ENCODE measurements at regions not wholly inside any gene's neighbourhood (a gene's known extent, or its start where the extent isn't known, plus 50 kb on each side); places are given as distances from the start of the nearest gene placed in this dataset.

- Histone ChIP-seq H3K4me3 (ENCODE audit: low read depth in 1 of 3, low read length in 3 of 3) (no peak overlapping the region), H3K36me3 (ENCODE audit: control insufficient read depth in 4 of 4, insufficient read depth in 3 of 4, low read depth in 1 of 4, low read length in 3 of 4) (no peaks in the 10 kb centered on the region), H3K27me3 (ENCODE audit: control insufficient read depth in 4 of 4, insufficient read depth in 4 of 4, low read length in 3 of 4) (no peaks in the 10 kb centered on the region), H3K27ac (ENCODE audit: low read depth in 1 of 2, low read length in 2 of 2) (no peak overlapping the region), H3K4me1 (ENCODE audit: control insufficient read depth in 4 of 4, insufficient read depth in 4 of 4, low read length in 3 of 4) (no peaks in the 10 kb centered on the region), H3K9me3 (ENCODE audit: control insufficient read depth in 4 of 4, low read length in 3 of 4) (no peaks in the 10 kb centered on the region), H3K9ac (ENCODE audit: low read depth in 1 of 2, low read length in 2 of 2) (no peak overlapping the region)
- 69% methylated on average over 3 of the region's 3 CpGs for WGBS
- no peak for DNase-seq (ENCODE audit: low spot score)
- TF ChIP-seq RXRA (IDR thresholded peaks at IDR 0.05) = no peak
- TF ChIP-seq FOXA2 (IDR thresholded peaks at IDR 0.05) = no peak
- TF ChIP-seq JUND (IDR thresholded peaks at IDR 0.05) = no peak
- no peak for TF ChIP-seq HNF4A (conservative IDR thresholded peaks at IDR 0.05)
- TF ChIP-seq YY1 (IDR thresholded peaks at IDR 0.05) = no peak
- TF ChIP-seq EGR1 (IDR thresholded peaks at IDR 0.05; ENCODE audit: low read depth in 2 of 2) = no peak
These were observed 259.8 kb downstream of the FBXO15 start for GRCh38 chr18:73887801-73888200.

- H3K4me3 ChIP-seq (ENCODE audit: low read depth in 1 of 3, low read length in 3 of 3) = no peak overlapping the region
- H3K9me3 ChIP-seq (ENCODE audit: control insufficient read depth in 4 of 4, low read length in 3 of 4) = no peaks in the 10 kb centered on the region
- H3K27ac ChIP-seq (ENCODE audit: low read depth in 1 of 2, low read length in 2 of 2) = no peak overlapping the region
- H3K4me1 ChIP-seq (ENCODE audit: control insufficient read depth in 4 of 4, insufficient read depth in 4 of 4, low read length in 3 of 4) = no peaks in the 10 kb centered on the region
- TF ChIP-seq RXRA (IDR thresholded peaks at IDR 0.05) = no peak
- TF ChIP-seq EGR1 (IDR thresholded peaks at IDR 0.05; ENCODE audit: low read depth in 2 of 2) = no peak
- TF ChIP-seq JUND (IDR thresholded peaks at IDR 0.05) = no peak
- no peak for DNase-seq (ENCODE audit: low spot score)
- H3K27me3 ChIP-seq (ENCODE audit: control insufficient read depth in 4 of 4, insufficient read depth in 4 of 4, low read length in 3 of 4) = no peaks in the 10 kb centered on the region
- WGBS = 83% methylated on average over 3 of the region's 3 CpGs
- H3K9ac ChIP-seq (ENCODE audit: low read depth in 1 of 2, low read length in 2 of 2) = no peak overlapping the region
- H3K36me3 ChIP-seq (ENCODE audit: control insufficient read depth in 4 of 4, insufficient read depth in 3 of 4, low read depth in 1 of 4, low read length in 3 of 4) = no peaks in the 10 kb centered on the region
These were observed 262.8 kb downstream of the FBXO15 start for GRCh38 chr18:73884868-73885267.

DNA sequence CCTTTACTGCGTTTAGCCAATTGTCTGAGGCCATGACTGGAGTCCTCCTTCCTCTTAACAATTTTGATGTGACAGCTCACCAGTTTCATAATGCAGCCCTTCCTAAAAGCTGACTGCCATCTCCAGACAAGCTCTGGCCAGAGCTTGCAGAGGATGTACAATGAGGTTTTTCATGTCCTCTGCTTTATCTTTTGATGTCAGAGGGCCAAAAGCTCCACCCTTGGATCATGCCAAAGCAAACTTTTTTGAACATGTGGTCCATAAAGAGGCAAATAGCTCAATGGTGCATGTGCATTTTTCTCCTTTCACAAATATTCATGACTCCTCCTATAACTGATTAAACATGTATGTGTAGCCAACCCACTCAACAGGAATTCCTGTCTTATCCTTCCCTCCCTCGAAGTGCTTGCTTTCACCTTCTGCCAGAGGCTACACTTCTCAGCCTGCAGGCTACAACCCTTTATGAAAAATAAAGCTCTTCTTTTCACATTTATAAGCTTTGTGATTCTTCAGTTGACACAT, 266.2 kb downstream of the FBXO15 start:
- Histone ChIP-seq H3K4me3 (ENCODE audit: low read depth in 1 of 3, low read length in 3 of 3) (no peak overlapping the region), H3K27me3 (ENCODE audit: control insufficient read depth in 4 of 4, insufficient read depth in 4 of 4, low read length in 3 of 4) (no peaks in the 10 kb centered on the region), H3K36me3 (ENCODE audit: control insufficient read depth in 4 of 4, insufficient read depth in 3 of 4, low read depth in 1 of 4, low read length in 3 of 4) (no peaks in the 10 kb centered on the region), H3K9me3 (ENCODE audit: control insufficient read depth in 4 of 4, low read length in 3 of 4) (no peaks in the 10 kb centered on the region), H3K4me1 (ENCODE audit: control insufficient read depth in 4 of 4, insufficient read depth in 4 of 4, low read length in 3 of 4) (no peaks in the 10 kb centered on the region), H3K9ac (ENCODE audit: low read depth in 1 of 2, low read length in 2 of 2) (no peak overlapping the region), H3K27ac (ENCODE audit: low read depth in 1 of 2, low read length in 2 of 2) (no peak overlapping the region)
- WGBS = 53% methylated on average over 2 of the region's 2 CpGs
- no peak for TF ChIP-seq JUND (IDR thresholded peaks at IDR 0.05)
- no peak for TF ChIP-seq EGR1 (IDR thresholded peaks at IDR 0.05; ENCODE audit: low read depth in 2 of 2)
- TF ChIP-seq ATF3 (IDR thresholded peaks at IDR 0.05) = no peak
- TF ChIP-seq HNF4A (conservative IDR thresholded peaks at IDR 0.05) = no peak
- TF ChIP-seq, protein P1, sequence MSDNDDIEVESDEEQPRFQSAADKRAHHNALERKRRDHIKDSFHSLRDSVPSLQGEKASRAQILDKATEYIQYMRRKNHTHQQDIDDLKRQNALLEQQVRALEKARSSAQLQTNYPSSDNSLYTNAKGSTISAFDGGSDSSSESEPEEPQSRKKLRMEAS (IDR thresholded peaks at IDR 0.05) = no peak
- TF ChIP-seq, protein P2, sequence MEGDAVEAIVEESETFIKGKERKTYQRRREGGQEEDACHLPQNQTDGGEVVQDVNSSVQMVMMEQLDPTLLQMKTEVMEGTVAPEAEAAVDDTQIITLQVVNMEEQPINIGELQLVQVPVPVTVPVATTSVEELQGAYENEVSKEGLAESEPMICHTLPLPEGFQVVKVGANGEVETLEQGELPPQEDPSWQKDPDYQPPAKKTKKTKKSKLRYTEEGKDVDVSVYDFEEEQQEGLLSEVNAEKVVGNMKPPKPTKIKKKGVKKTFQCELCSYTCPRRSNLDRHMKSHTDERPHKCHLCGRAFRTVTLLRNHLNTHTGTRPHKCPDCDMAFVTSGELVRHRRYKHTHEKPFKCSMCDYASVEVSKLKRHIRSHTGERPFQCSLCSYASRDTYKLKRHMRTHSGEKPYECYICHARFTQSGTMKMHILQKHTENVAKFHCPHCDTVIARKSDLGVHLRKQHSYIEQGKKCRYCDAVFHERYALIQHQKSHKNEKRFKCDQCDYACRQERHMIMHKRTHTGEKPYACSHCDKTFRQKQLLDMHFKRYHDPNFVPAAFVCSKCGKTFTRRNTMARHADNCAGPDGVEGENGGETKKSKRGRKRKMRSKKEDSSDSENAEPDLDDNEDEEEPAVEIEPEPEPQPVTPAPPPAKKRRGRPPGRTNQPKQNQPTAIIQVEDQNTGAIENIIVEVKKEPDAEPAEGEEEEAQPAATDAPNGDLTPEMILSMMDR (IDR thresholded peaks at IDR 0.05; ENCODE audit: low read depth, low read length, missing input control) = no peak
- no peak for TF ChIP-seq TAF1 (conservative IDR thresholded peaks at IDR 0.05)
- no peak for TF ChIP-seq SP1 (IDR thresholded peaks at IDR 0.05)
- TF ChIP-seq YY1 (IDR thresholded peaks at IDR 0.05) = no peak
- no peak for TF ChIP-seq FOXA1 (IDR thresholded peaks at IDR 0.05)
- TF ChIP-seq FOXA2 (IDR thresholded peaks at IDR 0.05) = no peak
- no peak for TF ChIP-seq RXRA (IDR thresholded peaks at IDR 0.05)
- TF ChIP-seq HNF4G (IDR thresholded peaks at IDR 0.05) = no peak
- TF ChIP-seq, protein P3, sequence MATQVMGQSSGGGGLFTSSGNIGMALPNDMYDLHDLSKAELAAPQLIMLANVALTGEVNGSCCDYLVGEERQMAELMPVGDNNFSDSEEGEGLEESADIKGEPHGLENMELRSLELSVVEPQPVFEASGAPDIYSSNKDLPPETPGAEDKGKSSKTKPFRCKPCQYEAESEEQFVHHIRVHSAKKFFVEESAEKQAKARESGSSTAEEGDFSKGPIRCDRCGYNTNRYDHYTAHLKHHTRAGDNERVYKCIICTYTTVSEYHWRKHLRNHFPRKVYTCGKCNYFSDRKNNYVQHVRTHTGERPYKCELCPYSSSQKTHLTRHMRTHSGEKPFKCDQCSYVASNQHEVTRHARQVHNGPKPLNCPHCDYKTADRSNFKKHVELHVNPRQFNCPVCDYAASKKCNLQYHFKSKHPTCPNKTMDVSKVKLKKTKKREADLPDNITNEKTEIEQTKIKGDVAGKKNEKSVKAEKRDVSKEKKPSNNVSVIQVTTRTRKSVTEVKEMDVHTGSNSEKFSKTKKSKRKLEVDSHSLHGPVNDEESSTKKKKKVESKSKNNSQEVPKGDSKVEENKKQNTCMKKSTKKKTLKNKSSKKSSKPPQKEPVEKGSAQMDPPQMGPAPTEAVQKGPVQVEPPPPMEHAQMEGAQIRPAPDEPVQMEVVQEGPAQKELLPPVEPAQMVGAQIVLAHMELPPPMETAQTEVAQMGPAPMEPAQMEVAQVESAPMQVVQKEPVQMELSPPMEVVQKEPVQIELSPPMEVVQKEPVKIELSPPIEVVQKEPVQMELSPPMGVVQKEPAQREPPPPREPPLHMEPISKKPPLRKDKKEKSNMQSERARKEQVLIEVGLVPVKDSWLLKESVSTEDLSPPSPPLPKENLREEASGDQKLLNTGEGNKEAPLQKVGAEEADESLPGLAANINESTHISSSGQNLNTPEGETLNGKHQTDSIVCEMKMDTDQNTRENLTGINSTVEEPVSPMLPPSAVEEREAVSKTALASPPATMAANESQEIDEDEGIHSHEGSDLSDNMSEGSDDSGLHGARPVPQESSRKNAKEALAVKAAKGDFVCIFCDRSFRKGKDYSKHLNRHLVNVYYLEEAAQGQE (IDR thresholded peaks at IDR 0.05) = no peak
- TF ChIP-seq ZBTB33 (IDR thresholded peaks at IDR 0.05) = no peak
- no peak for TF ChIP-seq GABPA (IDR thresholded peaks at IDR 0.05 in 1 of 2, conservative IDR thresholded peaks at IDR 0.05 in 1 of 2)
- TF ChIP-seq NR2F2 (IDR thresholded peaks at IDR 0.05) = no peak
- TF ChIP-seq RAD21 (IDR thresholded peaks at IDR 0.05) = no peak
- DNase-seq (ENCODE audit: low spot score) = no peak

Data from liver (tissue), 8 donors.